Lower leg skin (tissue), 4 donors: ENCODE measurements at regions not wholly inside any gene's neighbourhood (a gene's known extent, or its start where the extent isn't known, plus 50 kb on each side); places are given as distances from the start of the nearest gene placed in this dataset.

Experiments used
- DNase-seq, 2 donors: peaks; one replicate each; pipeline ENCODE4 v3.0.0-alpha.2; 2019; ENCODE audit warnings: low spot score in 2 of 2
- H3K4me3 ChIP-seq: fragments of 200-600 bp; sonication (generic); 2 replicates; pipeline ENCODE4 v1.5.1; 2017; ENCODE audit warnings: mild to moderate bottlenecking, low read depth; ENCODE audit not compliant: poor library complexity, severe bottlenecking
- POLR2A ChIP-seq, 2 donors: fragments of 450-650 bp; IDR thresholded peaks; one replicate each; pipeline ENCODE4 v1.6.1; 2016 to 2017; ENCODE audit warnings: antibody characterized with exemption in 2 of 2, mild to moderate bottlenecking in 1 of 2, moderate library complexity in 1 of 2
- WGBS, 2 donors: methylation state at CpG; one replicate each; pipeline ENCODE4 v1.1.5; 2018; 5-methylcytosine and 5-hydroxymethylcytosine counted together
- intact Hi-C: fragments of 100-400 bp; cut with DNase I; formaldehyde crosslinking; loops from one replicate; pipeline ENCODE4 v1.15.0; 2023; ENCODE audit warnings: low total_unique reads
- TF ChIP-seq, protein P1 (sequence below), 3 donors: fragments of 450-650 bp; IDR thresholded peaks; one replicate each; pipeline ENCODE4 v1.5.1; 2016; ENCODE audit warnings: antibody characterized with exemption in 3 of 3, mild to moderate bottlenecking in 3 of 3, moderate library complexity in 2 of 3

DNA sequence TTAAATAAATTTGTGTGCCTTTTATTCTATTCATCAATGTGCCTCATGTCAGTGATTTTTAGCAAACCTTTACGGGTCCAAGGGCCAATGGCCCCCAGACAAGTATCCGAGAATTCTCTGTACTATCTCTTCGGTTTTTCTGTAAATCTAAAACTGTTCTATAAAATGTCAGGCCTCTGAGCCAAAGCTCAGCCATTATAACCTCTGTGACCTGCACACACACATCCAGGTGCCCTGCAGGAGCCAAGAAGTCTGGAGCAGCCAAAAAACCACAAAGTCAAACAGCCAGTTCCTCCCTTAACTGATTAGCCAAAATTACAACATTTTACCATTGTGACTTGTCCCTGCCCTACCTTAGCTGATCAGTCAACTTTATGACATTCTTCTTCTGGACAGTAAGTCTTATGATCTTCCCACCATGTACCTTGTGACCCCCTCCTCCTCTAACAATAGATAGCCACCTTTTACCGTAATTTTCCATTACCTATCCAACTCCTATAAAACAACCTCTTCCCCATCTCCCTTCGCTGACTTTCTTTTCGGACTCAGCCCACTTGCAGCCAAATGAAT lies 363.8 kb downstream of the SEMA3D start:
- no peak overlapping the region for H3K4me3 ChIP-seq
- intact Hi-C loops: no loop called here
- WGBS, 2 donors: 90 to 91% methylated on average over 6 of the region's 6 CpGs
- DNase-seq: no peak
- no peak for TF ChIP-seq POLR2A (IDR thresholded peaks at IDR 0.05)
- TF ChIP-seq, protein P1, sequence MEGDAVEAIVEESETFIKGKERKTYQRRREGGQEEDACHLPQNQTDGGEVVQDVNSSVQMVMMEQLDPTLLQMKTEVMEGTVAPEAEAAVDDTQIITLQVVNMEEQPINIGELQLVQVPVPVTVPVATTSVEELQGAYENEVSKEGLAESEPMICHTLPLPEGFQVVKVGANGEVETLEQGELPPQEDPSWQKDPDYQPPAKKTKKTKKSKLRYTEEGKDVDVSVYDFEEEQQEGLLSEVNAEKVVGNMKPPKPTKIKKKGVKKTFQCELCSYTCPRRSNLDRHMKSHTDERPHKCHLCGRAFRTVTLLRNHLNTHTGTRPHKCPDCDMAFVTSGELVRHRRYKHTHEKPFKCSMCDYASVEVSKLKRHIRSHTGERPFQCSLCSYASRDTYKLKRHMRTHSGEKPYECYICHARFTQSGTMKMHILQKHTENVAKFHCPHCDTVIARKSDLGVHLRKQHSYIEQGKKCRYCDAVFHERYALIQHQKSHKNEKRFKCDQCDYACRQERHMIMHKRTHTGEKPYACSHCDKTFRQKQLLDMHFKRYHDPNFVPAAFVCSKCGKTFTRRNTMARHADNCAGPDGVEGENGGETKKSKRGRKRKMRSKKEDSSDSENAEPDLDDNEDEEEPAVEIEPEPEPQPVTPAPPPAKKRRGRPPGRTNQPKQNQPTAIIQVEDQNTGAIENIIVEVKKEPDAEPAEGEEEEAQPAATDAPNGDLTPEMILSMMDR (IDR thresholded peaks at IDR 0.05): no peak

- no peak overlapping the region for H3K4me3 ChIP-seq
- no peak for DNase-seq
- 90 to 95% methylated on average over 3 of the region's 3 CpGs for WGBS, 2 donors
- intact Hi-C loops: no loop called here
- TF ChIP-seq POLR2A (IDR thresholded peaks at IDR 0.05): no peak
- TF ChIP-seq, protein P1 (IDR thresholded peaks at IDR 0.05): no peak
Measured at GRCh38 chr7:84821671-84822534, 365.0 kb downstream of the SEMA3D start.

- H3K4me3 ChIP-seq: no peak overlapping the region
- DNase-seq: no peak
- 18 to 37% methylated on average over 2 of the region's 2 CpGs for WGBS, 2 donors
- no peak for TF ChIP-seq POLR2A (IDR thresholded peaks at IDR 0.05)
- TF ChIP-seq, protein P1 (IDR thresholded peaks at IDR 0.05): no peak
- intact Hi-C loops: no loop called here
Measured at GRCh38 chr7:84820481-84820880, 366.4 kb downstream of the SEMA3D start.

GRCh38 chr7:84817016-84817415 lies 369.8 kb downstream of the SEMA3D start:
- no peak for DNase-seq
- 76 to 85% methylated on average over 1 of the region's 1 CpG for WGBS, 2 donors
- TF ChIP-seq POLR2A (IDR thresholded peaks at IDR 0.05): no peak
- TF ChIP-seq, protein P1 (IDR thresholded peaks at IDR 0.05): no peak
- intact Hi-C loops: no loop called here
- no peak overlapping the region for H3K4me3 ChIP-seq

DNA sequence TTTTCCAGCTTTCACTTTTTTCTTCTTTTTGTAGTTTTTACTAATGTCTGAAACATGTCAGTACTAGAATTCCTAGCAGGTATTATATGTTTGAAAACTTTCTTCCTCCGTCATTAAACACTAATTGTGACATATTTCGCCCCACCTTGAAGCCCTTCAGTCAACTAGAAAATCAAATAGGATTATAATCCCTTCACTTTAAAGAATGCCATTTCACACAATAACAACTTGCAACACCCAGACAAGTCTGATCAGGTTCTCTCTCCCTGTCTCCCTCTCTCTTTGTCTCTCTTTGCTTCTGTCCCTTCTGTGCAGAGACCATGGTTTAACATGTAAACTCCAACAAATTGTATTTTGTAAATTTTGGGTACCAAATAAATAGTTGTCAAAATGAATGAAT lies 373.5 kb downstream of the SEMA3D start:
- TF ChIP-seq, protein P1 (IDR thresholded peaks at IDR 0.05): no peak
- no peak for TF ChIP-seq POLR2A (IDR thresholded peaks at IDR 0.05)

More for the DNA sequence above, 373.5 kb downstream of the SEMA3D start:
- intact Hi-C loops: no loop called here
- no peak overlapping the region for H3K4me3 ChIP-seq
- 47 to 48% methylated on average over 2 of the region's 2 CpGs for WGBS, 2 donors
- no peak for DNase-seq
